ENCODE measurements at regions not wholly inside any gene's neighbourhood (a gene's known extent, or its start where the extent isn't known, plus 50 kb on each side); places are given as distances from the start of the nearest gene placed in this dataset.

- TF ChIP-seq CTCF (IDR thresholded peaks at IDR 0.05) (no peak), POLR2A (IDR thresholded peaks at IDR 0.05) (no peak)
Observed at GRCh38 chr21:38678827-38679226, 126.9 kb upstream of the ETS2 start.
